K562 (cell line): ENCODE measurements at regions not wholly inside any gene's neighbourhood (a gene's known extent, or its start where the extent isn't known, plus 50 kb on each side); places are given as distances from the start of the nearest gene placed in this dataset.

Source experiments
- ATAC-seq: fragments of 200-7000 bp; cut with Tn5 transposase; 3 replicates; pipeline ENCODE4 v1.9.1; 2020; ENCODE audit warnings: moderate library complexity
- BruUV-seq: library from RNA; stranded (reverse); fragments of 400-500 nt; replicated peaks from 2 replicates; lab custom pipeline; 2021; lab: Mats Ljungman, UMichigan
- CTCF ChIA-PET: fragments of 300-600 bp; formaldehyde crosslinking; extraction: SDS; loops from one replicate; lab custom pipeline; 2021; ENCODE audit warnings: low intra/inter-chr PET ratio; lab: Yijun Ruan, JAX
- POLR2A ChIA-PET: fragments of 300-600, 350-650 bp; sonication (Branson Sonifier 250); formaldehyde crosslinking; extraction: SDS; loops from one replicate; lab custom pipeline; 2021; ENCODE audit warnings: antibody characterized with exemption, inconsistent platforms; lab: Yijun Ruan, JAX
- DNase-seq, 4 experiments: peaks; one replicate each; pipeline versions ENCODE4 v3.0.0 to v3.0.0-alpha.2; 2011 to 2018; ENCODE audit warnings: low spot score in 3 of 4, mixed read lengths in 3 of 4; ENCODE audit errors: extremely low read depth in 1 of 4
- FAIRE-seq: peaks from 2 replicates; lab custom pipeline; 2011; peaks lifted over from hg19 to GRCh38; lab: Jason Lieb, UNC
- H2AFZ ChIP-seq: 2 replicates; pipeline ENCODE4 v1.6.0; 2011; ENCODE audit warnings: low read depth, low read length, control low read depth, inconsistent platforms
- H3K27ac ChIP-seq: fragments of 200-600 bp; 3 replicates; pipeline ENCODE4 v1.8.0; 2011; ENCODE audit warnings: low read depth, mild to moderate bottlenecking, control low read depth, inconsistent platforms, low read length, moderate library complexity, mixed read lengths; ENCODE audit errors: extremely low read depth
- H3K27me3 ChIP-seq, 2 experiments: fragments of 300-600 bp in 1 of 2; 2 replicates in 1 of 2; 3 replicates in 1 of 2; pipeline versions ENCODE4 v1.6.0 to v1.8.0; 2011; ENCODE audit warnings: inconsistent platforms in 2 of 2, low read length in 2 of 2, mild to moderate bottlenecking in 1 of 2, mixed read lengths in 1 of 2, moderate library complexity in 1 of 2; ENCODE audit not compliant: control insufficient read depth in 2 of 2, insufficient read depth in 2 of 2
- H3K36me3 ChIP-seq: fragments of 300-600 bp; 3 replicates; pipeline ENCODE4 v1.8.0; 2011; ENCODE audit warnings: mild to moderate bottlenecking, low read length, inconsistent platforms; ENCODE audit not compliant: control insufficient read depth, insufficient read depth
- H3K4me1 ChIP-seq, 2 experiments: fragments of 200-600 bp in 1 of 2; replicated peaks in 1 of 2; 2 replicates in 1 of 2; 3 replicates in 1 of 2; pipeline versions ENCODE4 v1.5.1 to v1.8.0; 2011; ENCODE audit warnings: inconsistent platforms in 2 of 2, low read length in 2 of 2, mild to moderate bottlenecking in 1 of 2, mixed read lengths in 1 of 2, moderate library complexity in 1 of 2; ENCODE audit not compliant: control insufficient read depth in 2 of 2, insufficient read depth in 2 of 2
- H3K4me2 ChIP-seq: 2 replicates; pipeline ENCODE4 v1.6.1; 2011; ENCODE audit warnings: low read length, control low read depth, inconsistent platforms, mixed read lengths; ENCODE audit not compliant: insufficient read depth
- H3K4me3 ChIP-seq: fragments of 200-600 bp; sonication (generic), shearing (Covaris generic); 2 replicates; pipeline ENCODE4 v1.5.1; 2016; ENCODE audit warnings: control low read depth, inconsistent platforms
- H3K79me2 ChIP-seq: fragments of 200-600 bp; 3 replicates; pipeline ENCODE4 v1.8.0; 2011; ENCODE audit warnings: low read length, inconsistent platforms; ENCODE audit not compliant: control insufficient read depth, insufficient read depth
- H3K9ac ChIP-seq, 2 experiments: 2 replicates each; pipeline versions ENCODE4 v1.6.0 to v1.6.1; 2011; ENCODE audit warnings: low read depth in 2 of 2, low read length in 2 of 2, control low read depth in 1 of 2, inconsistent platforms in 1 of 2, mild to moderate bottlenecking in 1 of 2, mixed read lengths in 1 of 2; ENCODE audit not compliant: insufficient read depth in 1 of 2
- H3K9me1 ChIP-seq: one replicate; pipeline ENCODE4 v1.6.0; 2011; ENCODE audit warnings: inconsistent platforms, mild to moderate bottlenecking, low read length, moderate library complexity; ENCODE audit not compliant: control insufficient read depth, insufficient read depth
- H3K9me3 ChIP-seq: replicated peaks from 2 replicates; pipeline ENCODE4 v1.5.1; 2011; ENCODE audit warnings: low read depth, low read length, inconsistent platforms; ENCODE audit not compliant: control insufficient read depth, insufficient read depth
- H4K20me1 ChIP-seq: replicated peaks from 2 replicates; pipeline ENCODE4 v1.6.1; 2011; ENCODE audit warnings: low read length, inconsistent platforms, mixed read lengths; ENCODE audit not compliant: control insufficient read depth, insufficient read depth
- CBFB ChIP-seq: sonication (generic); formaldehyde crosslinking; IDR thresholded peaks from 2 replicates; pipeline ENCODE4 v1.4.0; 2020; ENCODE audit warnings: mild to moderate bottlenecking, missing genetic modification reagents
- DPF2 ChIP-seq: fragments of 450-650 bp; IDR thresholded peaks from 2 replicates; pipeline ENCODE4 v1.6.1; 2016
- EHMT2 ChIP-seq: fragments of 450-650 bp; IDR thresholded peaks from 2 replicates; pipeline ENCODE4 v1.6.1; 2018; ENCODE audit warnings: antibody characterized with exemption
- HDGF ChIP-seq: fragments of 450-650 bp; IDR thresholded peaks from 2 replicates; pipeline ENCODE4 v1.6.1; 2016
- HINFP ChIP-seq: fragments of 450-650 bp; conservative IDR thresholded peaks from 2 replicates; pipeline ENCODE4 v1.6.1; 2016; ENCODE audit warnings: missing genetic modification characterization, low read depth, mild to moderate bottlenecking, control low read depth, missing compliant biosample characterization
- HNRNPUL1 ChIP-seq: fragments of 200-400 bp; formaldehyde crosslinking; IDR thresholded peaks from 2 replicates; pipeline ENCODE4 v1.6.1; 2017; ENCODE audit warnings: low read length
- KAT8 ChIP-seq: fragments of 450-650 bp; IDR thresholded peaks from 2 replicates; pipeline ENCODE4 v1.6.1; 2016; ENCODE audit warnings: low read depth, mild to moderate bottlenecking
- KDM1A ChIP-seq, 2 experiments: fragments of 450-650 bp; IDR thresholded peaks; 2 replicates each; pipeline ENCODE4 v1.6.1; 2016; ENCODE audit warnings: mild to moderate bottlenecking in 2 of 2
- KLF13 ChIP-seq: fragments of 450-650 bp; IDR thresholded peaks from 2 replicates; pipeline ENCODE4 v1.6.1; 2016; ENCODE audit warnings: missing genetic modification characterization, low read depth, mild to moderate bottlenecking, missing compliant biosample characterization, moderate library complexity, borderline replicate concordance
- MLLT1 ChIP-seq, 2 experiments: fragments of 450-650 bp; IDR thresholded peaks; 2 replicates each; pipeline ENCODE4 v1.6.1; 2016
- RAD21 ChIP-seq, 2 experiments: fragments of 250-450 bp in 1 of 2; fragments of 450-650 bp in 1 of 2; sonication (Bioruptor Pico) in 1 of 2; formaldehyde crosslinking in 1 of 2; IDR thresholded peaks in 1 of 2; conservative IDR thresholded peaks in 1 of 2; 2 replicates each; pipeline versions ENCODE4 v1.4.0 to v1.8.0; 2020 to 2022; ENCODE audit warnings: mild to moderate bottlenecking in 2 of 2, moderate library complexity in 1 of 2
- RFX1 ChIP-seq: fragments of 450-650 bp; IDR thresholded peaks from 2 replicates; pipeline ENCODE4 v1.6.1; 2016; ENCODE audit warnings: mild to moderate bottlenecking, moderate library complexity
- SIX5 ChIP-seq, 2 experiments: IDR thresholded peaks; 2 replicates each; pipeline ENCODE4 v1.6.1; 2011; ENCODE audit warnings: low read length in 2 of 2, borderline replicate concordance in 1 of 2, low read depth in 1 of 2, mild to moderate bottlenecking in 1 of 2, moderate library complexity in 1 of 2; ENCODE audit not compliant: insufficient read depth in 1 of 2
- ZBTB1 ChIP-seq: sonication (generic); formaldehyde crosslinking; IDR thresholded peaks from 2 replicates; pipeline ENCODE4 v1.8.1; 2023; ENCODE audit warnings: missing genetic modification reagents, low read depth, mild to moderate bottlenecking, borderline replicate concordance
- ZNF224 ChIP-seq: sonication (generic); formaldehyde crosslinking; IDR thresholded peaks from 2 replicates; pipeline ENCODE4 v1.8.0; 2022; ENCODE audit warnings: mild to moderate bottlenecking, missing genetic modification reagents
- ZNF239 ChIP-seq: fragments of 250-450 bp; sonication (Bioruptor Pico); IDR thresholded peaks from 2 replicates; pipeline ENCODE4 v1.4.0; 2020; ENCODE audit warnings: mild to moderate bottlenecking
- WGBS: fragments of 100-300 bp; shearing (Covaris generic); methylation state at CpG from one replicate; pipeline ENCODE4 v1.1.6; 2016; ENCODE audit warnings: low coverage, mixed read lengths; ENCODE audit not compliant: insufficient coverage; ENCODE audit errors: missing lambda C conversion rate; 5-methylcytosine and 5-hydroxymethylcytosine counted together
- in situ Hi-C: fragments of 300-500 bp; cut with MboI; formaldehyde crosslinking; loops from 4 replicates; pipeline ENCODE4 v1.15.0; 2018; ENCODE audit warnings: inconsistent platforms, mixed read lengths
- intact Hi-C: fragments of 100-400 bp; cut with micrococcal nuclease; formaldehyde crosslinking; loops from 2 replicates; pipeline ENCODE4 v1.14.2; 2022

- Histone ChIP-seq H3K4me3 (no peak overlapping the region), H2AFZ (no peak overlapping the region), H4K20me1 (no peaks in the 10 kb centered on the region), H3K4me1 (no peaks in the 10 kb centered on the region), H3K9me3 (no peaks in the 10 kb centered on the region), H3K9ac (no peak overlapping the region), H3K79me2 (no peaks in the 10 kb centered on the region), H3K36me3 (no peaks in the 10 kb centered on the region), H3K4me2 (no peak overlapping the region), H3K9me1 (no peaks in the 10 kb centered on the region), H3K27me3 (peaks cover 3 to 8% of the 10 kb centered on the region in 2 experiments; a peak in 3 of 5 replicates), H3K27ac (no peak overlapping the region)
- intact Hi-C loops = loop anchor here (10.0 kb wide), 1 partner anchor 259 kb away; no protein-coding TSS in a partner anchor
- ChIA-PET POLR2A (no interaction called here), CTCF (no interaction called here)
- TF ChIP-seq SIX5 (IDR thresholded peaks at IDR 0.05; ENCODE audit: borderline replicate concordance in 1 of 2, insufficient read depth in 1 of 2, low read depth in 1 of 2, low read length in 2 of 2) (no peak), ZBTB1 (CRISPR knock-in tag) (no peak), HINFP (no peak), MLLT1 (IDR thresholded peaks at IDR 0.05) (no peak), KDM1A (IDR thresholded peaks at IDR 0.05) (no peak), ZNF239 (CRISPR knock-in tag) (no peak), DPF2 (no peak), HNRNPUL1 (no peak), RAD21 (CRISPR knock-in tag; conservative IDR thresholded peaks at IDR 0.05 in 1 of 2, IDR thresholded peaks at IDR 0.05 in 1 of 2) (no peak), HDGF (no peak), CBFB (no peak), ZNF224 (CRISPR knock-in tag) (no peak), EHMT2 (no peak), KAT8 (no peak), RFX1 (no peak), KLF13 (tag) (no peak)
- DNase-seq (no peak), FAIRE-seq (no peak), ATAC-seq (no peak)
- in situ Hi-C loops = no loop called here
- BruUV-seq = no TSS peak
- 15% methylated on average over 5 of the region's 5 CpGs for whole genome bisulfite sequencing
Measured at GRCh38 chr6:147654103-147654845, 145.8 kb downstream of the SAMD5 start.
